ENCODE measurements at regions not wholly inside any gene's neighbourhood (a gene's known extent, or its start where the extent isn't known, plus 50 kb on each side); places are given as distances from the start of the nearest gene placed in this dataset.

GRCh38 chr12:77214136-77214535 is 148.8 kb upstream of the E2F7 start:
- DNase-seq (ENCODE audit: low spot score): peak; percentile 39

GRCh38 chr12:77213319-77213718 is 147.9 kb upstream of the E2F7 start:
- no peak for DNase-seq (ENCODE audit: low spot score)

GRCh38 chr12:77210724-77211123 is 145.4 kb upstream of the E2F7 start:
- DNase-seq (ENCODE audit: low spot score): no peak

GRCh38 chr12:77204083-77204482 is 138.7 kb upstream of the E2F7 start:
- DNase-seq (ENCODE audit: low spot score): no peak

GRCh38 chr12:77202457-77203060 is 137.2 kb upstream of the E2F7 start:
- no peak for DNase-seq (ENCODE audit: low spot score)

- peak; percentile 69 for DNase-seq (ENCODE audit: low spot score)
These were observed 124.6 kb upstream of the E2F7 start for GRCh38 chr12:77189901-77190416.

- peak; percentile 67 for DNase-seq (ENCODE audit: low spot score)
These were observed 124.1 kb upstream of the E2F7 start for GRCh38 chr12:77189458-77189857.

- no peak for DNase-seq (ENCODE audit: low spot score)
These were observed 114.1 kb upstream of the E2F7 start for GRCh38 chr12:77179515-77179914.

- DNase-seq (ENCODE audit: low spot score): peak; percentile 17
These were observed 102.4 kb upstream of the E2F7 start for GRCh38 chr12:77167801-77168200.

GRCh38 chr12:77166696-77167095 is 101.3 kb upstream of the E2F7 start:
- peak; percentile 37 for DNase-seq (ENCODE audit: low spot score)

- no peak for DNase-seq (ENCODE audit: low spot score)
These were observed 98.0 kb upstream of the E2F7 start for GRCh38 chr12:77163074-77164038.

- no peak for DNase-seq (ENCODE audit: low spot score)
These were observed 96.6 kb upstream of the E2F7 start for GRCh38 chr12:77161944-77162343.

- DNase-seq (ENCODE audit: low spot score): no peak
These were observed 95.6 kb upstream of the E2F7 start for GRCh38 chr12:77160931-77161330.

GRCh38 chr12:77153706-77154105 is 88.3 kb upstream of the E2F7 start:
- peak; percentile 40 for DNase-seq (ENCODE audit: low spot score)

- peak; percentile 35 for DNase-seq (ENCODE audit: low spot score)
These were observed 87.3 kb upstream of the E2F7 start for GRCh38 chr12:77152623-77153193.

- DNase-seq (ENCODE audit: low spot score): no peak
These were observed 85.7 kb upstream of the E2F7 start for GRCh38 chr12:77151030-77151429.

GRCh38 chr12:77133566-77133965 is 68.2 kb upstream of the E2F7 start:
- DNase-seq (ENCODE audit: low spot score): peak; percentile 38

- DNase-seq (ENCODE audit: low spot score): no peak
These were observed 66.7 kb upstream of the E2F7 start for GRCh38 chr12:77131977-77132490.

- DNase-seq (ENCODE audit: low spot score): no peak
These were observed 64.8 kb upstream of the E2F7 start for GRCh38 chr12:77130193-77130592.

- no peak for DNase-seq (ENCODE audit: low spot score)
These were observed 59.4 kb upstream of the E2F7 start for GRCh38 chr12:77124767-77125166.

- DNase-seq (ENCODE audit: low spot score): no peak
These were observed 57.3 kb upstream of the E2F7 start for GRCh38 chr12:77122661-77123060.

- peak; percentile 62 for DNase-seq (ENCODE audit: low spot score)
These were observed 56.9 kb upstream of the E2F7 start for GRCh38 chr12:77122236-77122635.
